ENCODE measurements at regions not wholly inside any gene's neighbourhood (a gene's known extent, or its start where the extent isn't known, plus 50 kb on each side); places are given as distances from the start of the nearest gene placed in this dataset.

DNA sequence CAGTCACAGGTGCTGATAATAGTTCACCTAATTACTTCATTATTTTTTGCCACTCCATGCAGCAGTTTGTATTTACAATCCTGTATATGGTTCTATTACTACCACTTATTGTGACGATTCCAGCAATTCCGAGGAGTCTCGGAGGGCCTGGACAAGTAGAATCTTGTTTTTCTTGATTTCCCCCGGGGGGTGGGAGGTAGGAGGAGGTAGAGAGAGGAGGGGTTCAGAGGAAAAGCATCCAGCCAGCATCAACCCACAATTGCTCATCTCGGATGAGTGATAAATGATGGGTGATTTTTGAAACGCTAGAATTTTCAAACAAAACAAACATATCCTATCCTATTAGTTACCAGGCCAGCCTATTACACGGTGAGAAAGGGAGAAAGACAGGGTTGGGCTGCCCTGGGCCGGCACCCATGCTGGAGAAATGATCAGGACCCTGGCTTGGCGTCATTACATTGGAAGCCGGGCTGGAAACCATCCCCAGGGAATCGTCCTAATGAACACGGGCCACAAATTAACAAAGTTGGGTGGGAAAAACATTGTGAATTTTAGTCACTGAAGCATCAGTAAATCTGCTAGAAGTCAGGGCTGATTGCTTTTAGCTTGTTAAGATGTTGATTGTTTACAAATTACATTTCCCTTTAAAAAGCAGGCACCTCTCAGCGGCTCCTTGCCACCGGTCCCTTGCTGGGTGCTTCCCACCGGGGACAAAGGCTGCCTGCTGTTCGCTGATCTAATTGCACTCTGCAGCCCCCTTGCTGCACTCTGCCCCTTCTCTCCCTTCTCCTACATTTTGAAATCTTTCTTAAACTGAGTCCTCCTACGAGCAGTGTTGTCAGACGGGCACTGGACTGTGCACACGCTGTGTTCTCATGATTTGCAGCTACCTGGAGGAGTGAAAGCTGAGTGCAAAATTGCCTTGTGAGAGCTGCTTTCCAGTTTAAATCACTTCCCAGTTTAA lies 95.5 kb downstream of the FAM204A start:
- FAIRE-seq = no peak
- no peak for DNase-seq (ENCODE audit: insufficient read length, low spot score)
- TF ChIP-seq POLR2A (IDR thresholded peaks at IDR 0.05; ENCODE audit: low read depth, low read length) = no peak

GRCh38 chr10:118243907-118244306 lies 98.2 kb downstream of the FAM204A start:
- DNase-seq (ENCODE audit: insufficient read length, low spot score) (no peak), FAIRE-seq (no peak)
- no peak for TF ChIP-seq POLR2A (IDR thresholded peaks at IDR 0.05; ENCODE audit: low read depth, low read length)

DNA sequence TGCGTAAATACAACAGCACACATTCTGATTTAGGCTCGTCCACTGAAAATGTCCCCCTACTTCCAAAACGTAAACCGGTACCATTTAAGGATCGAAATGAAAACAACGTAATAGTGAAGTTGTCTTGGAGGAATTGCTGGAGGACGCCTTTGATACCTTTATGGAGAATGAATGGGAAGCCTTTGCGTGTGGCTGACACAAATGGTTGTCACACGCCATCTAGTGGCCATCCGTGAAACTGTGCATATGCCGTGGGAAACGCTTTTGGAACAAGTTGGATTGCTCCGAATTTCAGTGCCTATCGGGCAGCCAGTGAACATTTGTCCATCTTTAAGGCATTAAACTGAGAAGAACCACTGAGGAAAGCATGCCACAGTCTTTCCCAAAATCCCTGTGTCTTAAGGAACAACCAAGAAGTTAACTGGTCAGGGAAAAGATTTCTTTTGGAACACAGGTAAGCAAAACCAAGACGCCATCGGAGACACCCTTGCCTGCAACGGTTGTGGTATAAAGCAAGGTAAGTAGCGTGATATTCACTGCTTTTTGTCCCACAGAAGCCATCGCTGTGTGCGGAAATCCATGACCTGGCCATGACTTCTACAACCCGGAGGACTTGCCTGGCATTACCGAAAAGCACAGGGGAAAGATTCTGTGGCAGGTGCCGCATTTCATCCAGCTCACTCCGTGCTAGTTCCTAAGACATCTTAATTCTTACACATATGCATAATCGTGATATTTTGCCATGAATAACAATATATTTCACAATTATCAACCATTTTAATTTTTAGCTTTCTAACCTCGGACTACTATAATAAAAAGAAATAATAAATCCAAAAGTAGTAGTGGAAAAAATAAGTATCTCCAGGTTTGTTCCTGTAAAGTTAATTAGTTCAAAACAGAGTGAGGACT lies 100.6 kb downstream of the FAM204A start:
- no peak for TF ChIP-seq POLR2A (IDR thresholded peaks at IDR 0.05; ENCODE audit: low read depth, low read length)
- no peak for FAIRE-seq
- DNase-seq (ENCODE audit: insufficient read length, low spot score) = peak; percentile 28

DNA sequence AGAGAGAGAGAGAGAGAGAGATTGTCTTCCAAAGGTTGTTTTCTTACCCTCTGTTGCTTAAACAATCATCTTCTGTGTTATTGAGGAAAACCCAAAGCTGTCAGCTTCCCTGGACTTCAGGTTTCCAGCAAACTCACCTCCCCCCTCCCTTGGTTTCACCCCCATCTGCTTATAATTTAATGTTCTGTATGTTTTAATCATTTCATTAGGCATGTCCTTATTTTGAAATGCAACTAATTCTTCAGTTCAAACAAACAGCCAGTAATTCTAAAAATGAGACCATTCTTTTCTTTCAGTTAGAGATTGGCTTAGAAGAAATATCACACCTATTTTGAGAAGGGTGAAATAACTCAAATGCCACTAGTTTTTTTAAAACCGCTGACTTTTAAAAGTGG lies 102.9 kb downstream of the FAM204A start:
- TF ChIP-seq POLR2A (IDR thresholded peaks at IDR 0.05; ENCODE audit: low read depth, low read length) = no peak
- FAIRE-seq = no peak
- DNase-seq (ENCODE audit: insufficient read length, low spot score) = no peak

- FAIRE-seq (no peak), DNase-seq (ENCODE audit: insufficient read length, low spot score) (peak; percentile 15)
- no peak for TF ChIP-seq POLR2A (IDR thresholded peaks at IDR 0.05; ENCODE audit: low read depth, low read length)
These were observed 103.4 kb downstream of the FAM204A start for GRCh38 chr10:118238573-118239235.

- TF ChIP-seq POLR2A (IDR thresholded peaks at IDR 0.05; ENCODE audit: low read depth, low read length) = no peak
- no peak for FAIRE-seq
- DNase-seq (ENCODE audit: insufficient read length, low spot score) = no peak
These were observed 104.2 kb downstream of the FAM204A start for GRCh38 chr10:118237930-118238329.

DNA sequence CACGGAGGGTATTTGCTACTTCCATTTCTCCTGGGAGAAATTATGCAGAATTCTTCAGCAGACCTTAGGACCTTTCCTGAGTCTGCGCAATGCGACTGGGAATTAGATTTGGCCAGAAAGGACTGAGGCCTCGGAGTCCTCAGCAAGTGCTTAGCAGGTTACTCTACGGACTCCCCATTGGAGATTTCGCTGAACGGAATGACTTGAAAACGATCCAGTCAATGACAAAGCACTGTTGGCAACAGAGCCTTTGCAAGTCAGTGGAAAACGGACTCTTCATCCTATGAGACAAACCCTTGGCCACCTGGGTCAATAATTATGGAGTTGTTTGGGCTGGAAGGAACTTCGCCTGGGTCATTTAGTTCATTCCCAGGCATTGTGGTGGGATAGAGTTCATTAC lies 107.4 kb downstream of the FAM204A start:
- TF ChIP-seq POLR2A (IDR thresholded peaks at IDR 0.05; ENCODE audit: low read depth, low read length) = no peak
- no peak for DNase-seq (ENCODE audit: insufficient read length, low spot score)
- no peak for FAIRE-seq

DNA sequence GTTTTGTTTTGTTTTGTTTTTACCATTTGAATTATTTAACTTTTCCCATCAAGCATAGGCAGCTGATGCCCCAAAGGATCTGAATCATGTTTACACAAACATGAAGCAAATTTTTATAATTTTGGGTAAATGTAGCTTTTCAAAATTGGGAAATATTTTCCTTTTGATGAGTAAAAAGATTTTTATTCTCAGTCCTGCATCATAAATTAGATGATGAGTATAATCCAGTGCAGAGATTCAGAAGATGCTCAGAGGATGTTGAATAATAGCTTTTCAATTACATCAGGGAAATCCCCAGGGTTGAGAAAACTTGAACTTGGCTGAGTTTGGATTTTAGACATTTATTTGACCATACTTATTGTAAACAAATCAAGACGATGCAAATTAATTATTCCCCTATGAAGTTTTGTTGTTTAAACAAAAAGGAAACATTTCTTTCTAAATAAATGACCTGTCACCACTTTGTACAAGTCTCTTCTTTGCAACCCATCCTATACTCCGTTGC lies 121.7 kb downstream of the FAM204A start:
- DNase-seq (ENCODE audit: insufficient read length, low spot score) (no peak), FAIRE-seq (no peak)
- TF ChIP-seq POLR2A (IDR thresholded peaks at IDR 0.05; ENCODE audit: low read depth, low read length) = no peak

DNA sequence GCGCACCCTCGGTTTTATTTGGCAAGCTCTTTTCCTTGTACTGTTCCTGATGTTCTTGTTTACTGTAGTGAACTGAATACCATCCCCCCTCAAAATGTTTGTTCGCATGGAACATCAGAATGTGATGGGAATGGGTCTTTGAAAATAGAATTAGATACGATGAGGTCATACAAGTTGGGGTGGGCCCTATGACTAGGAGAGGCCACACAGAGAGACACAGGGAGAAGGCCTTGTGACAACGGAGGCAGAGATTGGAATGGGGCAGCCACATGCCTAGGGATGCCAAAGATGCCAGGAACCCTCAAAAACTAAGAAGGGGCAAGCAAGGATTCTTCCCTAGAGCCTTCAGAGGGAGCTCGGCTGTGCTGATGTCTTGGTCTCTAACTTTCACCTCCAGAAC lies 123.6 kb downstream of the FAM204A start:
- DNase-seq (ENCODE audit: insufficient read length, low spot score) = no peak
- FAIRE-seq = no peak
- TF ChIP-seq POLR2A (IDR thresholded peaks at IDR 0.05; ENCODE audit: low read depth, low read length) = no peak

DNA sequence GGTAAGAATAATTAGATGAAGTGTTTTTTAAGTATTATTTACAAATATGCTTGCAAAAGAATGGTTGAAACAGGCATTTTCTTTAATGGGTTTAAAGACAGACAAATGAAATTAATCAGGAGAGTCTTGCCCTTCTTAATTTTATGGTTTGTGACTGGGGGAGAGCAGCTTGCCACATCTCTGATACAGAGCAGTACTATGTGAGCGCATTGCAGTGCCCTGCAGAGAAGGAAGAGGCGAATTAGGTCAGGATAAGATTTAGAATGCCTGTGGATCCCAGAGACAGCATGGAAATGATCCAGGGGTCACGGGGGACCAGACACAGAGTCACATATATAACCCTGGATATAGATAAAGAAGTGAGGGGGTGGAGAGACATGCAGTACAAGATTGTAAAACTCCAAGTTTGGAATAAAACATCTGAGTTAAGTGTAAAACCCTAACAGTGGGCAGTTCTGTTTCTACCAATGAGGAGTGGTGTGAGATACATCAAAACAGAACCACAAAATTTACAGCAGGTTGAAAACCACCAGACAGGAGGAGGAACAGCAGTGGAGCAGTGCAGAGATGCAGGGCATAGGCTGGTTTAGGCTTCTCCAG lies 125.5 kb downstream of the FAM204A start:
- FAIRE-seq (no peak), DNase-seq (ENCODE audit: insufficient read length, low spot score) (no peak)

DNA sequence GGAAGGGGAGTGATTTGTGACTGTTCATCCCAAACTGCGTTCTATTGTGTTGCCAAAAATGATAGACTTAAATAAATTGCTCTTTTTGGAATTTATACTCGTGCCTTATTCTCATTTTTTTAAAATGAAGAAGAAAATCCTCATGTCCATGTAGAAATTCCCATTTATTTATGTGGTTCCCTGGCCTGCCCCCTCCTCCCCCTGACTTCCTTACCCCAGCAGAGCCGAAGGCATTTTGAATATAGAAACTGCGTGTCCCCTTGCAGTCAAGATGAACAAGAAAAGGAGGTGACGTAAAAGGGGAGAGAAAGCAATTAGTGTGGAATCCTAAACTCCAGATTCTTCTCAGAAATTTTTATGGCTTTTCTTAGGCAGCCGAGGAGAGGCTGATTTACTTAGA lies 126.1 kb downstream of the FAM204A start:
- TF ChIP-seq POLR2A (IDR thresholded peaks at IDR 0.05; ENCODE audit: low read depth, low read length) = no peak
- no peak for DNase-seq (ENCODE audit: insufficient read length, low spot score)
- FAIRE-seq = no peak

More for the DNA sequence above, 125.5 kb downstream of the FAM204A start:
- TF ChIP-seq POLR2A (IDR thresholded peaks at IDR 0.05; ENCODE audit: low read depth, low read length) = no peak

DNA sequence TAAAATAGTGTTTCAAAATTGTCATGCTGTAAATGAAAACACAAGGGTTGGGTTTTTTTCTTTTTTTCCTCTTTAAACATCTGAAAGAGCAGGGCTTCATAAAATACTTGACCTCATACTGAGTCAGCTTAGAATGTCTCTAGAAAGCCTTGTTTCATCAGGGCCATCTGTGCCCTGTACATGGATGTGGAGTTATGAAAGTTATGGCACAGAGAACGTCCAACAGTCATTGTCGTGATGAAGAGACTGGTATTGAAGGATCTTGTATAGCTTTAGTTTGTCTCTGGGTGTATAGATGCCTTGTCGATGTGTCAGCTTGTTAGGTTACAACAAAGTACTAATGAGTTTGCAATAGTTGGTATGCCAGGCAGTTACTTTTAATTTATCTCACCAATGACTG lies 127.3 kb downstream of the FAM204A start:
- FAIRE-seq (no peak), DNase-seq (ENCODE audit: insufficient read length, low spot score) (no peak)
- no peak for TF ChIP-seq POLR2A (IDR thresholded peaks at IDR 0.05; ENCODE audit: low read depth, low read length)

- no peak for DNase-seq (ENCODE audit: insufficient read length, low spot score)
- FAIRE-seq = no peak
- no peak for TF ChIP-seq POLR2A (IDR thresholded peaks at IDR 0.05; ENCODE audit: low read depth, low read length)
These were observed 128.7 kb downstream of the FAM204A start for GRCh38 chr10:118213436-118213835.
